CD4-positive, alpha-beta T cell (primary cell): ENCODE measurements at regions not wholly inside any gene's neighbourhood (a gene's known extent, or its start where the extent isn't known, plus 50 kb on each side); places are given as distances from the start of the nearest gene placed in this dataset.
A peak's percentile ranks its signal among the peaks of the same experiment; 100 is the strongest.

Source experiments
- ATAC-seq: fragments of 200-7000 bp; cut with Tn5 transposase; one replicate; pipeline ENCODE4 v1.10.0; 2022; ENCODE audit warnings: mild to moderate bottlenecking; ENCODE audit not compliant: poor library complexity
- CTCF ChIA-PET: fragments of 350-600 bp; sonication (Branson Sonifier 250); formaldehyde crosslinking; loops from one replicate; lab custom pipeline; 2021; ENCODE audit warnings: antibody characterized with exemption, inconsistent platforms; lab: Charles Lee
- POLR2A ChIA-PET: fragments of 350-600 bp; sonication (Branson Sonifier 250); formaldehyde crosslinking; loops from one replicate; lab custom pipeline; 2021; ENCODE audit warnings: antibody characterized with exemption, inconsistent platforms; lab: Charles Lee
- DNase-seq, 14 experiments: peaks; one replicate each; pipeline ENCODE4 v3.0.0-alpha.2; 2013 to 2020; ENCODE audit warnings: mixed read lengths in 2 of 14
- H3K27ac ChIP-seq, 2 donors: one replicate each; pipeline versions ENCODE4 v1.5.1 to v1.7.0; 2013; ENCODE audit warnings: low read length in 2 of 2, low read depth in 1 of 2, mild to moderate bottlenecking in 1 of 2
- H3K27me3 ChIP-seq, 2 experiments: 1 replicate in 1 of 2; 2 replicates in 1 of 2; pipeline versions ENCODE4 v1.6.1 to v1.7.0; 2013; ENCODE audit warnings: low read length in 2 of 2, control low read depth in 1 of 2, mild to moderate bottlenecking in 1 of 2, moderate library complexity in 1 of 2; ENCODE audit not compliant: insufficient read depth in 2 of 2, control insufficient read depth in 1 of 2
- H3K36me3 ChIP-seq: one replicate; pipeline ENCODE4 v1.6.1; 2013; ENCODE audit warnings: low read length, control low read depth; ENCODE audit not compliant: insufficient read depth
- H3K4me1 ChIP-seq: one replicate; pipeline ENCODE4 v1.6.1; 2013; ENCODE audit warnings: low read length, control low read depth; ENCODE audit not compliant: insufficient read depth
- H3K4me3 ChIP-seq: one replicate; pipeline ENCODE4 v1.5.1; 2013; ENCODE audit warnings: mild to moderate bottlenecking, low read length, moderate library complexity
- H3K9me3 ChIP-seq, 2 experiments: 1 replicate in 1 of 2; 2 replicates in 1 of 2; pipeline versions ENCODE4 v1.6.1 to v1.7.0; 2013; ENCODE audit warnings: low read length in 2 of 2, mild to moderate bottlenecking in 2 of 2, control low read depth in 1 of 2, moderate library complexity in 1 of 2; ENCODE audit not compliant: control insufficient read depth in 1 of 2, insufficient read depth in 1 of 2
- H3K27ac Mint-ChIP-seq: one replicate; pipeline ENCODE4 v1.8.0; 2020; ENCODE audit warnings: mixed read lengths
- H3K27me3 Mint-ChIP-seq: one replicate; pipeline ENCODE4 v1.8.0; 2021; ENCODE audit warnings: mixed read lengths
- H3K36me3 Mint-ChIP-seq: one replicate; pipeline ENCODE4 v1.8.0; 2021; ENCODE audit warnings: low read depth, mixed read lengths
- H3K4me1 Mint-ChIP-seq: one replicate; pipeline ENCODE4 v1.8.0; 2021; ENCODE audit warnings: low read depth, mixed read lengths
- H3K4me3 Mint-ChIP-seq: one replicate; pipeline ENCODE4 v1.8.0; 2020; ENCODE audit warnings: mild to moderate bottlenecking, mixed read lengths
- H3K9me3 Mint-ChIP-seq: one replicate; pipeline ENCODE4 v1.8.0; 2020; ENCODE audit warnings: mixed read lengths
- intact Hi-C, 2 experiments: fragments of 100-400 bp; cut with DNase I in 1 of 2; cut with micrococcal nuclease in 1 of 2; formaldehyde crosslinking; loops; one replicate each; pipeline versions ENCODE4 v1.15.1 to v1.9.0; 2023 to 2025; cut with DNase I, micrococcal nuclease
- TF ChIP-seq, protein P1 (sequence below): fragments of 200-600 bp; IDR thresholded peaks from one replicate; pipeline ENCODE4 v1.8.0; 2022; ENCODE audit warnings: antibody characterized with exemption, mild to moderate bottlenecking

DNA sequence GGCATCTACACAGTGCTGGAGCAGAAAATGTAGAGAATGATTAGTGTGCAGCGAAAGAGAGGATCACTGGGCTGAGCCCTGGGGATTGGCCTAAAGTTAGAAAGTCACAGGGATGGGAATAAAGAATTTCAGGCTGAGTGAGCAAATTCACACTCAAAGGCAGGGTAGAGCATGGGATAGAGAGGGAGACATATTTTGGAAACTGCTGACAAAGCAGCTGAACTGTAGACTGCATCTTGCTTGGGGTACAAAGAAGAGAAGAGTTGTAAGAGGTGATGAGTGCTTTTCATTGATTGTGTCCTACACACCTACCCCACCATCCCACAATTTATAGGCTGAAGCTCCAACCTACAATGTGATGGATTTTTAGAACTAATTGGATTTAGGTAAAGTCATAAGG is 677.8 kb downstream of the TAF11L14 start:
- H3K4me1 Mint-ChIP-seq = no peaks in the 10 kb centered on the region
- ATAC-seq (no peak), DNase-seq (no peak)
- no peaks in the 10 kb centered on the region for H3K27me3 Mint-ChIP-seq
- Histone ChIP-seq H3K27me3 (no peaks in the 10 kb centered on the region), H3K27ac (no peak overlapping the region), H3K4me1 (no peaks in the 10 kb centered on the region), H3K36me3 (no peaks in the 10 kb centered on the region), H3K4me3 (no peak overlapping the region), H3K9me3 (peaks cover 0 to 10% of the 10 kb centered on the region in 2 experiments)
- H3K36me3 Mint-ChIP-seq = no peaks in the 10 kb centered on the region
- no peak overlapping the region for H3K27ac Mint-ChIP-seq
- intact Hi-C loops = loop anchor here (2.0 to 10.0 kb wide), 2 partner anchors 1095 to 1517 kb away; partner anchors contain the start of gene BASP1 (in 1 of the 2)
- CTCF ChIA-PET = no interaction called here
- TF ChIP-seq, protein P1, sequence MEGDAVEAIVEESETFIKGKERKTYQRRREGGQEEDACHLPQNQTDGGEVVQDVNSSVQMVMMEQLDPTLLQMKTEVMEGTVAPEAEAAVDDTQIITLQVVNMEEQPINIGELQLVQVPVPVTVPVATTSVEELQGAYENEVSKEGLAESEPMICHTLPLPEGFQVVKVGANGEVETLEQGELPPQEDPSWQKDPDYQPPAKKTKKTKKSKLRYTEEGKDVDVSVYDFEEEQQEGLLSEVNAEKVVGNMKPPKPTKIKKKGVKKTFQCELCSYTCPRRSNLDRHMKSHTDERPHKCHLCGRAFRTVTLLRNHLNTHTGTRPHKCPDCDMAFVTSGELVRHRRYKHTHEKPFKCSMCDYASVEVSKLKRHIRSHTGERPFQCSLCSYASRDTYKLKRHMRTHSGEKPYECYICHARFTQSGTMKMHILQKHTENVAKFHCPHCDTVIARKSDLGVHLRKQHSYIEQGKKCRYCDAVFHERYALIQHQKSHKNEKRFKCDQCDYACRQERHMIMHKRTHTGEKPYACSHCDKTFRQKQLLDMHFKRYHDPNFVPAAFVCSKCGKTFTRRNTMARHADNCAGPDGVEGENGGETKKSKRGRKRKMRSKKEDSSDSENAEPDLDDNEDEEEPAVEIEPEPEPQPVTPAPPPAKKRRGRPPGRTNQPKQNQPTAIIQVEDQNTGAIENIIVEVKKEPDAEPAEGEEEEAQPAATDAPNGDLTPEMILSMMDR = no peak
- no peak overlapping the region for H3K4me3 Mint-ChIP-seq
- POLR2A ChIA-PET = no interaction called here
- H3K9me3 Mint-ChIP-seq = no peaks in the 10 kb centered on the region

DNA sequence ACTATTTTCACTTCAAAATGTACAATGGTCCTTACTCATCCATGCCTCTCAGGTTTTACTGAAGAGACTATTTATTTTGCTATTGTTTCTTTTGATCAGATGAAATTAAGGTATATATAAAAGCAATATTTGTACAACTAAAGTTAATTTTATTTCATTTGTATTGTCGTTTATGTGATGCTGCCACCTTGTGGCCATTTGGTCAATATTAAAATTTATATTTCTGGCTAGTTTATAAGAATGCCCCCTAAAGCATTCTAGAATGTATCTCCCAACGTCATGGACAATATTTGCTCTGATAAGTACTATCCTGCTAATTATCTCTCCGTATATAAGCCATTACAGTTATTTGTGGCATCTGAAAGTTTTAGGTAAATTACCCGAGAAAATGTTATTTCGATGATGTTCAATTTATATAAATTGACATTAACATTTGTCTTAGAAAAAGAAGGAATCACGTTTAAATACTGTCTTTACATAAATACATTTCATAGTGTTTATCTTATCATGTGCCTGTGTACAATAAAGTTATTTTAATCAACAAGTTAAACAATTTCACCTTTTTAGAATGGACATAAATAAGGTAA is 680.0 kb downstream of the TAF11L14 start:
- no peaks in the 10 kb centered on the region for H3K4me1 Mint-ChIP-seq
- Histone ChIP-seq H3K27ac (no peak overlapping the region), H3K4me3 (no peak overlapping the region), H3K4me1 (no peaks in the 10 kb centered on the region), H3K9me3 (peaks cover 0 to 5% of the 10 kb centered on the region in 2 experiments), H3K27me3 (no peaks in the 10 kb centered on the region), H3K36me3 (no peaks in the 10 kb centered on the region)
- no peak overlapping the region for H3K4me3 Mint-ChIP-seq
- no peaks in the 10 kb centered on the region for H3K9me3 Mint-ChIP-seq
- H3K27me3 Mint-ChIP-seq = no peaks in the 10 kb centered on the region
- no peaks in the 10 kb centered on the region for H3K36me3 Mint-ChIP-seq
- intact Hi-C loops = loop anchor here in 1 of 2 experiments (10.0 kb wide), 1 partner anchor 1519 kb away; no protein-coding TSS in a partner anchor
- TF ChIP-seq, protein P1 = peak; percentile 63
- POLR2A ChIA-PET = no interaction called here
- CTCF ChIA-PET = no interaction called here
- ATAC-seq = no peak
- no peak overlapping the region for H3K27ac Mint-ChIP-seq
- DNase-seq = peak in 3 of 14 experiments; percentile 9 to 15 (median 9)

DNA sequence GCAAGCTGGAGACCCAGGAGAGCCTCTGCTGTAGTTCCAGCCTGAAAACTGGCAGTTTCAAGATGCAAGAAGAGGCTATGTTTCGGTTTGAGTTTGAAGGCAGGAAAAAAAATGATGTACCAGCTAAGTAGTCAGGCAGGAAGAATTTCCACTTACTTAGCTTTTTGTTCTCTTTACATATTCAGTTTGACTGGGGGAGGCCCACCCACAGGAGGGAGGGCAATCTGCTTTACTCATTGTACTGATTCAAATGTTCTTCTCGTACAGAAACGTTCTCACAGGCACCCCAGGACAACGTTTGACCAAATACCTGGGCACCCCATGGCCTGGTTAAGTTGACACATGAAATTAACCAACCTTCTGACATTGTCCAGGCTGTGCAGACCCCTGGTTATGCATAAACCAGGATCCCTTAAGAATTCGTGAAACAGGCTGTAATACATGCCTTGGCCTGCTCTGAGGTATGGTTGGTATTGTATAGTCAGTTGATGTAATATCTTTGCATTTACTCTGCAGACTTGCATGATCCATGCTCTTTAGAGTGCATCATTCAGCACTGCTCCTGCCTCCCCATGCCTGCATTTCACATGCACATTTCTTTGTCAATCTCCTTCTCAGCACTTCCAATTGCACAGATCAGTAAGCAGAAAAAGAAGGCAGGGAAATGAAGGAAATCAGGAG is 687.1 kb downstream of the TAF11L14 start:
- intact Hi-C loops = no loop called here
- Histone ChIP-seq H3K27ac (no peak overlapping the region), H3K9me3 (no peaks in the 10 kb centered on the region), H3K27me3 (no peaks in the 10 kb centered on the region), H3K4me1 (no peaks in the 10 kb centered on the region), H3K4me3 (no peak overlapping the region), H3K36me3 (no peaks in the 10 kb centered on the region)
- Mint-ChIP-seq H3K4me1 (no peaks in the 10 kb centered on the region), H3K9me3 (no peaks in the 10 kb centered on the region), H3K4me3 (no peak overlapping the region), H3K27ac (no peak overlapping the region), H3K27me3 (no peaks in the 10 kb centered on the region), H3K36me3 (no peaks in the 10 kb centered on the region)
- TF ChIP-seq, protein P1 = no peak
- no peak for ATAC-seq
- ChIA-PET POLR2A (no interaction called here), CTCF (no interaction called here)
- DNase-seq = no peak
